DOHH2 (cell line): ENCODE measurements at regions not wholly inside any gene's neighbourhood (a gene's known extent, or its start where the extent isn't known, plus 50 kb on each side); places are given as distances from the start of the nearest gene placed in this dataset.

Source experiments
- H3F3A ChIP-seq: fragments of 200-600 bp; sonication (generic), shearing (Covaris generic); 2 replicates; pipeline ENCODE4 v1.6.0; 2016; ENCODE audit warnings: antibody characterized with exemption, mild to moderate bottlenecking; ENCODE audit not compliant: control insufficient read depth, insufficient read depth
- H3K27ac ChIP-seq: fragments of 200-600 bp; sonication (generic); 2 replicates; pipeline ENCODE4 v1.5.1; 2014; ENCODE audit warnings: low read depth, mild to moderate bottlenecking, low read length, moderate library complexity
- H3K27me3 ChIP-seq: fragments of 200-600 bp; sonication (generic); 2 replicates; pipeline ENCODE4 v1.6.1; 2014; ENCODE audit warnings: mild to moderate bottlenecking, low read length, mixed read lengths; ENCODE audit not compliant: control insufficient read depth
- H3K36me3 ChIP-seq: fragments of 200-600 bp; sonication (generic); 2 replicates; pipeline ENCODE4 v1.6.1; 2014; ENCODE audit warnings: mild to moderate bottlenecking, low read length, moderate library complexity, mixed read lengths; ENCODE audit not compliant: control insufficient read depth
- H3K4me1 ChIP-seq: fragments of 200-600 bp; sonication (generic); 2 replicates; pipeline ENCODE4 v1.6.1; 2014; ENCODE audit warnings: mild to moderate bottlenecking, low read length, mixed read lengths; ENCODE audit not compliant: control insufficient read depth
- H3K4me2 ChIP-seq: fragments of 200-600 bp; sonication (generic); 2 replicates; pipeline ENCODE4 v1.6.0; 2014; ENCODE audit warnings: mild to moderate bottlenecking, low read length, moderate library complexity
- H3K4me3 ChIP-seq: fragments of 200-600 bp; sonication (generic); 2 replicates; pipeline ENCODE4 v1.5.1; 2014; ENCODE audit warnings: mild to moderate bottlenecking, low read length, mixed read lengths
- H3K79me2 ChIP-seq: fragments of 200-600 bp; sonication (generic); 2 replicates; pipeline ENCODE4 v1.6.1; 2014; ENCODE audit warnings: mild to moderate bottlenecking, low read length, mixed read lengths; ENCODE audit not compliant: control insufficient read depth
- H3K9me2 ChIP-seq: fragments of 200-600 bp; sonication (generic); replicated peaks from 2 replicates; pipeline ENCODE4 v1.6.1; 2014; ENCODE audit warnings: mild to moderate bottlenecking, low read length, mixed read lengths; ENCODE audit not compliant: control insufficient read depth
- H3K9me3 ChIP-seq: fragments of 200-600 bp; sonication (generic); 2 replicates; pipeline ENCODE4 v1.6.1; 2014; ENCODE audit warnings: antibody characterized with exemption, low read length, mixed read lengths; ENCODE audit not compliant: control insufficient read depth, insufficient read depth
- H4K20me1 ChIP-seq: fragments of 200-600 bp; sonication (generic); 2 replicates; pipeline ENCODE4 v1.6.0; 2014; ENCODE audit warnings: low read depth, mild to moderate bottlenecking, antibody characterized with exemption, low read length, moderate library complexity; ENCODE audit not compliant: control insufficient read depth, insufficient read depth
- CTCF ChIP-seq: fragments of 200-600 bp; sonication (generic); IDR thresholded peaks from one replicate; pipeline ENCODE4 v1.5.1; 2014; ENCODE audit warnings: antibody characterized with exemption, mild to moderate bottlenecking, low read depth, low read length; ENCODE audit not compliant: poor library complexity, severe bottlenecking
- EZH2phosphoT487 ChIP-seq: fragments of 200-600 bp; sonication (generic); IDR thresholded peaks from 2 replicates; pipeline ENCODE4 v1.6.1; 2017; ENCODE audit warnings: borderline replicate concordance, mild to moderate bottlenecking, antibody characterized with exemption, low read length, moderate library complexity, mixed read lengths

GRCh38 chr5:59956130-59956783 lies 62.7 kb upstream of the PDE4D start:
- TF ChIP-seq EZH2phosphoT487, result no peak
- TF ChIP-seq CTCF, result no peak
- Histone ChIP-seq H3K4me2 (no peak overlapping the region), H3K4me3 (no peak overlapping the region), H3K27me3 (no peaks in the 10 kb centered on the region), H3K27ac (no peak overlapping the region), H3K79me2 (no peaks in the 10 kb centered on the region), H3K4me1 (no peaks in the 10 kb centered on the region), H3K9me2 (no peaks in the 10 kb centered on the region), H3F3A (no peaks in the 10 kb centered on the region), H4K20me1 (no peaks in the 10 kb centered on the region), H3K36me3 (no peaks in the 10 kb centered on the region), H3K9me3 (no peaks in the 10 kb centered on the region)

- no peaks in the 10 kb centered on the region for H3F3A ChIP-seq
These were observed 61.7 kb upstream of the PDE4D start for GRCh38 chr5:59955241-59955640.

GRCh38 chr5:59943452-59944113 lies 50.1 kb upstream of the PDE4D start:
- H3K27ac ChIP-seq, result no peak overlapping the region
- no peak for TF ChIP-seq EZH2phosphoT487
- TF ChIP-seq CTCF, result no peak
- no peaks in the 10 kb centered on the region for H3F3A ChIP-seq
- peaks cover 17% of the 10 kb centered on the region for H3K27me3 ChIP-seq
- H3K79me2 ChIP-seq, result no peaks in the 10 kb centered on the region
- no peak overlapping the region for H3K4me2 ChIP-seq
- H3K9me2 ChIP-seq, result no peaks in the 10 kb centered on the region
- no peaks in the 10 kb centered on the region for H3K4me1 ChIP-seq
- H3K9me3 ChIP-seq, result no peaks in the 10 kb centered on the region
- H3K4me3 ChIP-seq, result no peak overlapping the region
- H4K20me1 ChIP-seq, result no peaks in the 10 kb centered on the region
- H3K36me3 ChIP-seq, result no peaks in the 10 kb centered on the region

More at GRCh38 chr5:59955241-59955640, 61.7 kb upstream of the PDE4D start:
- H3K4me1 ChIP-seq, result no peaks in the 10 kb centered on the region
- H3K27me3 ChIP-seq, result no peaks in the 10 kb centered on the region
- no peaks in the 10 kb centered on the region for H4K20me1 ChIP-seq
- no peak overlapping the region for H3K4me2 ChIP-seq
- TF ChIP-seq EZH2phosphoT487 (no peak), CTCF (no peak)
- H3K79me2 ChIP-seq, result no peaks in the 10 kb centered on the region
- H3K27ac ChIP-seq, result no peak overlapping the region
- H3K4me3 ChIP-seq, result no peak overlapping the region
- no peaks in the 10 kb centered on the region for H3K9me2 ChIP-seq
- no peaks in the 10 kb centered on the region for H3K36me3 ChIP-seq
- no peaks in the 10 kb centered on the region for H3K9me3 ChIP-seq
